Stimulated activated CD4-positive, alpha-beta T cell treated with anti-CD3 and anti-CD28 coated beads, TNF-alpha, amount 100 ng/mL, for 1 hour (primary cell): ENCODE measurements at regions not wholly inside any gene's neighbourhood (a gene's known extent, or its start where the extent isn't known, plus 50 kb on each side); places are given as distances from the start of the nearest gene placed in this dataset.

Experiments
- DNase-seq, 3 donors: peaks; one replicate each; pipeline ENCODE4 v3.0.0-alpha.2; 2020; ENCODE audit warnings: low read depth in 3 of 3, low spot score in 1 of 3

GRCh38 chr2:235257590-235257989 lies 236.3 kb upstream of the AGAP1 start:
- no peak for DNase-seq

- DNase-seq: no peak
These were observed 231.1 kb upstream of the AGAP1 start for GRCh38 chr2:235262750-235263149.

DNA sequence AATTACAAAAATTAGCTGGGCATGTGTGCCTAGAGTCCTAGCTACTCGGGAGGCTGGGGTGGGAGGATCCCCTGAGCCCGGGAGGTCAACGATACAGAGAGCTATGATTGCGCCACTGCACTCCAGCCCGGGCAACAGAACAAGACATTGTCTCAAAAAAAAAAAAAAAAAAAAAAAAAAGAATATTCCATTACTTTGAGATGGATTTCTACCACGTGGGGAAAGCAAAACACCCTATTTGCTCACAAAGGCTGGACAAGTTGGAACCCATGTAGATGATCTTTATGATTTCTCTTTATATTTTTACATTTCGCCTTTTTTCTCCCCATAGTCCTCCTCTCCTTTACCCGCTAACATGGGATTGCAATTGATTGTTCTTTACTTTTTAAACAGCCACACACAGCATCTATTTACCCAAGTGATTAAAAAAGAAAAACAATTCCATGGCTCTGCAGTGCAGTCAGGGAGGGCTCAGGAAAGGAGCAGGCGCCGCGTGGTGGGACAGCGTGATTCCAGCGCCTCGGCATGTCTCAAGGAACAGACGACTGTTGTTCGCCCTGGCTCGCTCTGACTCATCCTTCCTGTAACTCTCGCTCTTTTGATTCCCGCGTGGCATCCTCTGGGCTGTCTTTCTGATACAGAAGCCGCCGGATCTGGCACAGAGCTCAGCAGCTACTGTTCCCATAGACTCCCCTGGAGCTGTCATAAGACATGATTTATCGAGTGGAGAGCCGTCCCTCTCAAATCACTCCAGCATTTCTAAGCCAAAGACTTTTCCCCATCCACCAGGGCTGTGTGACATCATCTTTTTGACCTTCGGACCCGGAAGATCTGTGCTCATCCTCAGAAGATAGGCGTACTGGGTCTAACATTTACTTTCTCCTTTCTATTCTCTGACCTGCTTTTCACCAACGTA lies 230.4 kb upstream of the AGAP1 start:
- no peak for DNase-seq

GRCh38 chr2:235264121-235264493 lies 229.7 kb upstream of the AGAP1 start:
- DNase-seq: no peak

DNA sequence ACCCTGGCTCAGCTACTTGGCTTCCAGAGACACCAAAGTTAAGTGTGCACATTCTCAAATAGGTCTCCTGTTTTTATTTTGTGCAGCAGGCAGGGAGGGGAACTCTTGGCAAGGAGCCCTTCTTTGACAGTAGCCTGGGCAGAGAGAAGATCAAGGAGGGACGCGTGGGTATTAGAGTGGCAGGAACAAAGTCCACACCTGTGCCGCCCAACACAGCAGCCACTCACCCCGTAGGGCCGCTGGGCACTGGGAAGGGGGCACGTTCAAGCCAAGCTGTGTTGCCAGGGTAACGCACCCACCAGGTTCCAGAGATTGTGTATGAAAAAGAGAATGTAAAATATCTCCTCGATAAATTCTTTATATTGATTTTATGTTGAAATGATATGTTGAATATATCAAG lies 229.3 kb upstream of the AGAP1 start:
- no peak for DNase-seq

- DNase-seq: no peak
These were observed 228.4 kb upstream of the AGAP1 start for GRCh38 chr2:235265348-235265965.

DNA sequence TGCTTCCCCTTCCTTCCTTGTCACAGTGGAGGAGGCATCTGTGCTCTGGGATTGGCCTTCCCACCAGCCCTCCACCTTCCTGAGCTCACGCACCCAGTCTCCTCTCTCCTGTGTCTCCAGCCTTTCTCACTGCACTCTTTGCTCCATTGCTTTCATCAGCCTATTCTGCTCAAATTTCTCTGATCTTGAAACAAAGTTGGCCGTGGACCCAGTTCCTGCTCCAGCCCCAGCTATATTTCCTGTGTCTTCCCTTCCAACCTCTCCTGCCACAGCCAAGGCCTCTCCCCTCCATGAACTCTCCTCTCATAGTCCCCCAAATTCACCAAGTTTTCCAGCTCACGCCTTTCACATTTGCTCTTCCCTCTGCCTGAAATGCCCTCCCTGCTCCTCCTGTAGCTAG lies 226.6 kb upstream of the AGAP1 start:
- DNase-seq: no peak

DNA sequence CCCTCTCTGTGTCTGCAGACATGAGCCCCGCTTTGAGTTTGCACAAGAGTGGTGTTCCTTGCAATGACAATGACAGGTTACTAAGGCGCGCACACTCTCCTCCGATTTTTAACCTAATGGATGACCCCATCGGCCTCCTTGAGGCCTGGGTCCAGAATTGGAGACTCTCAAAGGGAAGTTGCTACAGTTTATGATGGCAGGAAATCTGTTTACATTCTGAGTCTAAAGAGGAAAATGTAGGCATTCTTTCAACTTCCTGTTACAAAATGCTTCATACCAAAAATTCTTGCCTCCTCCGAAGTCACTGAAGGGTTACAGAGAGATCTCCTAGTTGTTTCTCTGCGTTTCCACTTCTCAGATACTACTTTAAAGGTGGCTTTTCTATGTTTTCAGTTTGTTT lies 225.3 kb upstream of the AGAP1 start:
- no peak for DNase-seq

- no peak for DNase-seq
These were observed 223.6 kb upstream of the AGAP1 start for GRCh38 chr2:235270291-235270690.

- DNase-seq: no peak
These were observed 222.9 kb upstream of the AGAP1 start for GRCh38 chr2:235270956-235271355.

- no peak for DNase-seq
These were observed 221.9 kb upstream of the AGAP1 start for GRCh38 chr2:235271936-235272335.

- DNase-seq: no peak
These were observed 219.8 kb upstream of the AGAP1 start for GRCh38 chr2:235274023-235274422.

GRCh38 chr2:235277485-235277884 lies 216.4 kb upstream of the AGAP1 start:
- DNase-seq: no peak

DNA sequence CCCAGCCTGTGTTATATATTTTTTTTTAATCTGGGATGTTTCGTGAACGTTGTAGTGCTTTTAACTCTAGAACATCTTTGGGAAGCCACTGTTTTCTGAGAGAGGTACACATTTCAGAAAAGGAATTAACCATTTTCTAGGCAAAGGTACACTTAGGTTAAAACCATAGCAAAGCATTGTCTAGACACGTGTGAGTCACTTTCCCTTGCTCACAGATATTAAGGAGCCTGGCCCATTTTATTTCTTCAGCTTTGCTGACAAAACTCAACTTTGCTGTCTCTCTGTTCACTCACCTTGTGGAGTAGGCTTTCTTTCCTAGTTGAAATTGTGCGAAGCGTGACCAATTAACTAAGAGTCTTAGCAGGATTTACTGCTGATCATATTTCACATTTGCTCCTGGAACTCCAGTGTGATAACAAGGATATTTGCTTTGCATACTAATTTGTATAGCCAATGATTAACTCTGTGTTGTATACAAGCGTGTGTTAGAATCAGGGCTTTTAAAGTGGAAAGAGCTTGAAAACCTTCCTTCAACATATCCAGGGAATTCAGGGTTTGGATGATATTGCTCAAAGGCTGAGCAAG lies 215.0 kb upstream of the AGAP1 start:
- no peak for DNase-seq

GRCh38 chr2:235279965-235280364 lies 213.9 kb upstream of the AGAP1 start:
- no peak for DNase-seq

GRCh38 chr2:235283246-235283645 lies 210.6 kb upstream of the AGAP1 start:
- no peak for DNase-seq

DNA sequence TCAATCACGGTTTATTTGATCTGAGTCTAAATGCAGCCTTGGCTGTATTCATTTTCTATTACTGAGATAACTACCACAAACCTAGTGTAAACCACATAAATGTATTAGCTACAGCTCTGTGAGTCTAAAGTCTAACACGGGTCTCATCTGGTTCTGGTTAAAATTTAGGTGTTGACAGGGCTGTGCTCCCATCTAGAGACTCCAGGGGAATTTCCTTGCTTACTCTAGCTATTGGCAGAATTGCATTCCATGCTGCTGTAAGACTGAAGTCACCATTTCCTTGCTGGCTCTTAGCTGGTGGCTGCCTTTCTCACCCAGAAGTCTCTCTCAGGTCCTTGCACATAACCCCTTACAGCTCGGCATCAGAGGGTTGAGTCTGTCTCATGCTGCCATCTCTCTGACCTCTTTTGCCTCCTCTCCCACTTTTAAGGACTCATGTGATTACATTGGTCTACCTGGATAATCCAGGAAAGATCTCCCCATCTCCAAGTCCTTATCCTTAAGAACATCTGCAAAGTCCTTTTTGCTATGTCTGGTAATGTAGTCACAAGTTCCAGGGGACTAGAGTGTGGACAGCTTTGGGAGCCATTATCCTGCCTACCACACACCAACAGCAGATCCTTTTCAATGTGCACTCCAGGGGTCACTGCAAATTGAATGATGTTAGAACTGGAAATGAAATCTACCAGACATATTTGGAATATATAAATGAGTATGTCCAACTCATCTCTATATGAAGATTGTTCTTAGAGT lies 207.0 kb upstream of the AGAP1 start:
- DNase-seq: no peak

DNA sequence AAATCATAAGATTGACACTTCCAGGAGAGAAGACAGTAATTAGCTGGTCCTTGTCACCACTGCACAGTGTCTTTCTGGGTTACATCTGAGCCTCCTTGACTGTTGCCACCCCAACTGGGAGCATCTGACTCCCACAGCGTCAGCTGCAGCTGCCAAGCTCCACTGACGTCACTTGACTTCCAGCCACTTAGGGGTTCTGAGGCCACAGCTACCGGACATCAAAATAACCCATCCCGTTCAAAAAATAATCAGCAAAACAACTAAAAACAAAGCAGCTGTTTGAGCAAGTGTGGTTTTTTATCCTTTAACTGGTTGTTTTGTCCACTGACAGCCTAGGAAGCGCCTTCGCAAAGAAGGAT lies 206.5 kb upstream of the AGAP1 start:
- DNase-seq: no peak

DNA sequence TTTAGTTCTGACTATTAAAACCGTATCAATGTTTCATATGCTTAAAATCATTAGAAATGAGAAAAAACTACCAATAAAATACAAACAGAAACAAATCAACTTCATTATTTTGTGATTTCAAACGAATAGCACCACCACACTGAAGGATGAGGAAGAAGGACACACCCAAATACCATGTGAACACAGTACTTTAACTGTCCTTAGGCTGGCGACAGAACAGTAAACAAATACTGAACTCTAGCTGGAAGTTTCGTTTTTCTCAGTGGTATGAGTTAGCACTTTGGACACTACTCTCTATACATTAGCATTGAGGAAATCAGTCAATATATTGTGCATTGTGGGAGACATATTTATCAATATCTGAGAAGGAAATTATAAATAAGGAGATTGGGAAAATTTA lies 202.4 kb upstream of the AGAP1 start:
- no peak for DNase-seq

- no peak for DNase-seq
These were observed 200.8 kb upstream of the AGAP1 start for GRCh38 chr2:235293061-235293460.

DNA sequence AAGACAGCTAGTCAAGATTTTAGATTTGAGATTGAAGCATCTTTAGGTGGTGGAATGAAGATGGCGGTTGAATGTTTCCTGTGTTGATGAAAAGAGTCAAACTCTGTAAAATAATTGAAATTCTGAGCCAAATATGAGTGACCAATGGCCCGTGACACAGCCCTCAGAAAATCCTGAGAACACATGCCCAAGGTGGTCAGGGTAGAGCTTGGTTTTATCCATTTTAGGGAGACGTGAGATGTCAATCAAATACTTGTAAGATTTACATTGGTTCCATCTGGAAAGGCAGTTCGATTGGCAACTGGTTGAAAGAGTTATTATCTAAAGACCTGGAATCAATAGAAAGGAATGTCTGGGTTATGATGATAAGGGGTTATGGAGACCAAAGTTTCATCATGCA lies 198.0 kb upstream of the AGAP1 start:
- DNase-seq: no peak
